ENCODE measurements at regions not wholly inside any gene's neighbourhood (a gene's known extent, or its start where the extent isn't known, plus 50 kb on each side); places are given as distances from the start of the nearest gene placed in this dataset.

- no peak for TF ChIP-seq TOX (CRISPR knock-in tag; IDR thresholded peaks at IDR 0.05; ENCODE audit: borderline replicate concordance)
- TF ChIP-seq PATZ1 (CRISPR knock-in tag; IDR thresholded peaks at IDR 0.05; ENCODE audit: borderline replicate concordance) = no peak
- no peak for TF ChIP-seq PPARA (CRISPR knock-in tag; IDR thresholded peaks at IDR 0.05; ENCODE audit: borderline replicate concordance)
- TF ChIP-seq ESRRG (CRISPR knock-in tag; IDR thresholded peaks at IDR 0.05) = no peak
- no peak for TF ChIP-seq OSR1 (CRISPR knock-in tag; IDR thresholded peaks at IDR 0.05)
- TF ChIP-seq SNAI2 (CRISPR knock-in tag; IDR thresholded peaks at IDR 0.05) = no peak
- no peak for TF ChIP-seq BACH2 (CRISPR knock-in tag; IDR thresholded peaks at IDR 0.05; ENCODE audit: borderline replicate concordance)
- TF ChIP-seq ZNF565 (CRISPR knock-in tag; conservative IDR thresholded peaks at IDR 0.05; ENCODE audit: low read depth) = no peak
- TF ChIP-seq ISL1 (CRISPR knock-in tag; IDR thresholded peaks at IDR 0.05) = no peak
- no peak for TF ChIP-seq TCF4 (CRISPR knock-in tag; IDR thresholded peaks at IDR 0.05; ENCODE audit: borderline replicate concordance)
- TF ChIP-seq ARNTL (CRISPR knock-in tag; IDR thresholded peaks at IDR 0.05; ENCODE audit: borderline replicate concordance, low read depth) = no peak
- TF ChIP-seq TSHZ2 (CRISPR knock-in tag; IDR thresholded peaks at IDR 0.05) = no peak
- TF ChIP-seq ZFP3 (CRISPR knock-in tag; IDR thresholded peaks at IDR 0.05) = no peak
- TF ChIP-seq CSDC2 (CRISPR knock-in tag; IDR thresholded peaks at IDR 0.05) = no peak
- TF ChIP-seq RARB (CRISPR knock-in tag; IDR thresholded peaks at IDR 0.05) = no peak
- TF ChIP-seq GLIS3 (CRISPR knock-in tag; IDR thresholded peaks at IDR 0.05) = no peak
- no peak for TF ChIP-seq ZNF70 (CRISPR knock-in tag; IDR thresholded peaks at IDR 0.05)
- no peak for TF ChIP-seq ZNF8 (CRISPR knock-in tag; IDR thresholded peaks at IDR 0.05)
- no peak for TF ChIP-seq ZC3H10 (CRISPR knock-in tag; IDR thresholded peaks at IDR 0.05)
- no peak for ATAC-seq
Observed at GRCh38 chr5:103612545-103612944, 50.0 kb upstream of the NUDT12 start.
